ENCODE measurements at regions not wholly inside any gene's neighbourhood (a gene's known extent, or its start where the extent isn't known, plus 50 kb on each side); places are given as distances from the start of the nearest gene placed in this dataset.
"Not testable (repeated sequence)": the region's sequence is repeated elsewhere in the genome, so short reads cannot be mapped to it uniquely, and the experiment has no call there.

DNA sequence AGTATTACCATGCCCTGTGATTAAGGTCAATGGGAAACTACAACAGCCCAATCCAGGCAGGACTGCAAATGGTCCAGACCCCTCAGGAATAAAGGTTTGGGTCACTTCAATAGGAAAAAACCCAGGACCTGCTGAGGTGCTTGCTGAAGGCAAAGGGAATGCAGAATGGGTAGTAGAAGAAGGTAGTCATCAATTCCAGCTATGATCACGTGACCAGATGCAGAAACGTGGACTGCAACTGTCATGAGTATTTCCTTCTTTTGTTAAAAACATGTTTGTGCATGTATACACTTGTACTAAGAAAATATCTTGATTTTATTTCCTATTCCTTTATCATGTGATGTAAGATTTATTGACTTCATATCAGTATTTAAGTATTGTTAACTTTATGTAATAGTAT is 319.6 kb upstream of the FGF16 start:
- TF ChIP-seq, protein P1, sequence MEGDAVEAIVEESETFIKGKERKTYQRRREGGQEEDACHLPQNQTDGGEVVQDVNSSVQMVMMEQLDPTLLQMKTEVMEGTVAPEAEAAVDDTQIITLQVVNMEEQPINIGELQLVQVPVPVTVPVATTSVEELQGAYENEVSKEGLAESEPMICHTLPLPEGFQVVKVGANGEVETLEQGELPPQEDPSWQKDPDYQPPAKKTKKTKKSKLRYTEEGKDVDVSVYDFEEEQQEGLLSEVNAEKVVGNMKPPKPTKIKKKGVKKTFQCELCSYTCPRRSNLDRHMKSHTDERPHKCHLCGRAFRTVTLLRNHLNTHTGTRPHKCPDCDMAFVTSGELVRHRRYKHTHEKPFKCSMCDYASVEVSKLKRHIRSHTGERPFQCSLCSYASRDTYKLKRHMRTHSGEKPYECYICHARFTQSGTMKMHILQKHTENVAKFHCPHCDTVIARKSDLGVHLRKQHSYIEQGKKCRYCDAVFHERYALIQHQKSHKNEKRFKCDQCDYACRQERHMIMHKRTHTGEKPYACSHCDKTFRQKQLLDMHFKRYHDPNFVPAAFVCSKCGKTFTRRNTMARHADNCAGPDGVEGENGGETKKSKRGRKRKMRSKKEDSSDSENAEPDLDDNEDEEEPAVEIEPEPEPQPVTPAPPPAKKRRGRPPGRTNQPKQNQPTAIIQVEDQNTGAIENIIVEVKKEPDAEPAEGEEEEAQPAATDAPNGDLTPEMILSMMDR (IDR thresholded peaks at IDR 0.05; ENCODE audit: low read length): not testable (repeated sequence)
- not testable (repeated sequence) for TF ChIP-seq EZH2 (IDR thresholded peaks at IDR 0.05; ENCODE audit: borderline replicate concordance, low read length)

Measured in OCI-LY1 (cell line).